Colon (tissue), 2 donors: ENCODE measurements at regions not wholly inside any gene's neighbourhood (a gene's known extent, or its start where the extent isn't known, plus 50 kb on each side); places are given as distances from the start of the nearest gene placed in this dataset.

ENCODE experiments used
- FAIRE-seq: peaks from 2 replicates; lab custom pipeline; 2012; peaks lifted over from hg19 to GRCh38; lab: Jason Lieb, UNC
- donor health status: control.
- donor health status: control.

GRCh38 chr2:157184161-157184895 lies 73.2 kb upstream of the GALNT5 start:
- FAIRE-seq = no peak

GRCh38 chr2:157185476-157186227 lies 71.9 kb upstream of the GALNT5 start:
- no peak for FAIRE-seq

GRCh38 chr2:157190151-157190550 lies 67.4 kb upstream of the GALNT5 start:
- FAIRE-seq = no peak

GRCh38 chr2:157191186-157191585 lies 66.3 kb upstream of the GALNT5 start:
- FAIRE-seq = no peak

GRCh38 chr2:157192445-157193423 lies 64.8 kb upstream of the GALNT5 start:
- no peak for FAIRE-seq

GRCh38 chr2:157193461-157193860 lies 64.0 kb upstream of the GALNT5 start:
- no peak for FAIRE-seq

GRCh38 chr2:157194097-157194688 lies 63.3 kb upstream of the GALNT5 start:
- peak; percentile 85 for FAIRE-seq

- no peak for FAIRE-seq
These were observed 62.7 kb upstream of the GALNT5 start for GRCh38 chr2:157194844-157195243.

- FAIRE-seq = no peak
These were observed 60.5 kb upstream of the GALNT5 start for GRCh38 chr2:157196956-157197355.

- no peak for FAIRE-seq
These were observed 59.7 kb upstream of the GALNT5 start for GRCh38 chr2:157197848-157198247.

- FAIRE-seq = no peak
These were observed 53.9 kb upstream of the GALNT5 start for GRCh38 chr2:157203651-157204050.

- no peak for FAIRE-seq
These were observed 53.1 kb upstream of the GALNT5 start for GRCh38 chr2:157204401-157204800.

GRCh38 chr2:157206916-157207315 lies 50.6 kb upstream of the GALNT5 start:
- no peak for FAIRE-seq
